HCEC 1CT (cell line): ENCODE measurements at regions not wholly inside any gene's neighbourhood (a gene's known extent, or its start where the extent isn't known, plus 50 kb on each side); places are given as distances from the start of the nearest gene placed in this dataset.

ENCODE experiments used
- DNase-seq: peaks from one replicate; pipeline ENCODE4 v3.0.0-alpha.2; 2017

DNA sequence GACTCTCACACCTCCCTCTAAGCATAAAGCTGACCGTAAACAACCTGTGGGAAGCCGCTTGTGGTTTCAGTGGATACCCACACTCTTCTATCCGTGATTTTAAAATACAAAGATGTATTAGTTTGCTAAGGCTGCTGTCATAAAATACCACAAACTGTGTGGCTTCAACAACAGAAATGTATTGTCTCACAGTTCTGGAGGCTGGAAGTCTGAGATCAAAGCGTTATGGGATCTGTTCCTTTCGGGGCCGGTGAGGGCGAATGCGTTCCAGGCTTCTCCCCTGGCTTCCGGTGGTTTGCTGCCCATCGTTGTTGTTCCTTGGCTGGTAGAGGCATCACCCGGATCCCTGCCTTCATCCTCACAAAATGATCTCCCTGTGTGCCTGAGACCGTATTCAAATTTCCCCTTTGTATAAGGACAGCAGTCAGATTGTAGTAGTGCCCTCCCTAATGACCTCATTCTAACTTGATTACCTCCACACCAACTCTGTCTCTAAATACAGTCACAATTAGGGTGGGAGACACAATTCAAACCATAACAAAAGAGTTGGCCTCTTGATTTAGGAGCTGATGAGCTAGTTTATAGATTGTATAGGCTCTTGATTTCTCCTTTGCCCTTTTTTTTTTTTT is 210.6 kb upstream of the SOX4 start:
- no peak for DNase-seq

DNA sequence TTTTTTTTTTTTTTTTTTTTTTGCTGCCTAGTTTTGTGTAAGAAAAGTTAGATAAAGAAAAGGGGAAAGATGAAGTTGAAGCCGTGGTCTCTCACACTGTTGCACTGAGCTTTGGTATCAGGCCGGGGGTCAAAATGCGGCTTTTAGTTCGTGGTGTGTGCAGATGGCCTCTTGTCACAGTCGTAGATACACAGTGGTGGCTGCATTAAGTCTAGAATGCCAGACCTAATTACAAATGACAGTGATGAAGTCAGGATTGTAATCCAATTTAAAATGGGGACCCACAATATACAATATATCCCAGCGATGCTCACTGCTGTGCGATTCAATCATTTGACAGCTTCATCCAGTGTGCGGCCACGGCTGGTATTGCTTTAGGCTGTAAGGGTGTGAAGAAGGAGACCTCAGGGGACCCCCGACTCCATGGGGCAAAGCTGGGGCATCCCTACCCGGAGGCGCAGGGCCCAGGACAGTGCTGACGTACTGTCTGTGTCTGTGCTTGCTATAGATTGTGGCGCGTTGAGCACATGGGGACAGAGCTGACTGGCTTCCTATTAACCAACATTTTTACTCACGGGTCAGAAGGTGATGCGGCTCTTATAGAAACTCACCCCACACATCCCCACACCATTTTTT is 210.0 kb upstream of the SOX4 start:
- DNase-seq = no peak

DNA sequence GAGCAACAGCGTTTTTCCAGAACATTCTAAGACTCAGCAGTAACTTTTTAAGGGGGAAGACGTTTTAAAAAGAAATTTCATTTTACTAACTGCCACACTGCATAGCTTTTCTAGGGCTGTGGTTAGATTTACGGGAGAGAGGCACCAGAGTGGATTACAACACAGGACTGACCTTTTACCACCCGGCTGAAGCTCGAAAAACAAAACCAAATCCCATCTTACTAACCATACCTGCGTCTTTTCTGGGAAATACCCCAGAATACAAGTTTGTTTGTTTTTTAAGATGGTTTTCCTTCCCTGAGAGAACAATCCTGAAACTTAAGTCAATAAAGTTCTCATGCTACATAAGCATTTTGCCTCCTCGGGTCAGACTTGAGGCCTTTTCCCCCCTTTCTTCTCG is 209.3 kb upstream of the SOX4 start:
- no peak for DNase-seq

DNA sequence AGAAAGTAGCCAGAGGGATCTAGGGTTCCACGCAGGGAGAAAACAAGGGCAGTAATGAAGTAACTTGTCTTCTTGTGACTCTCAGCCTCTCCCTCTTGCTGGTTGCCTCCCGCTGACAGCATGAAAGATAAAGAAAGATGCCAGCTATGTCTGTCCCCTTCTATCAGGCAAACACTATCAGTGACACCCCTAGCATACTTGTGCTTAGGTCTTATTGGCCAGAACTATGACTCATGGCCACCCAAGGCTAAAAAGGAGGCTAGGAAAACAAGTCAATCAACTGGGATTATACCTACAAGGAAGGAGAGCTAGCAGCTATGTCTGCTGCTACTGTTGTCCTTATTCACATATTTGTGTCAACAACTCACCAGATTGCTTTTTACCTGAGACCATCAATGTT is 206.8 kb upstream of the SOX4 start:
- DNase-seq = no peak

DNA sequence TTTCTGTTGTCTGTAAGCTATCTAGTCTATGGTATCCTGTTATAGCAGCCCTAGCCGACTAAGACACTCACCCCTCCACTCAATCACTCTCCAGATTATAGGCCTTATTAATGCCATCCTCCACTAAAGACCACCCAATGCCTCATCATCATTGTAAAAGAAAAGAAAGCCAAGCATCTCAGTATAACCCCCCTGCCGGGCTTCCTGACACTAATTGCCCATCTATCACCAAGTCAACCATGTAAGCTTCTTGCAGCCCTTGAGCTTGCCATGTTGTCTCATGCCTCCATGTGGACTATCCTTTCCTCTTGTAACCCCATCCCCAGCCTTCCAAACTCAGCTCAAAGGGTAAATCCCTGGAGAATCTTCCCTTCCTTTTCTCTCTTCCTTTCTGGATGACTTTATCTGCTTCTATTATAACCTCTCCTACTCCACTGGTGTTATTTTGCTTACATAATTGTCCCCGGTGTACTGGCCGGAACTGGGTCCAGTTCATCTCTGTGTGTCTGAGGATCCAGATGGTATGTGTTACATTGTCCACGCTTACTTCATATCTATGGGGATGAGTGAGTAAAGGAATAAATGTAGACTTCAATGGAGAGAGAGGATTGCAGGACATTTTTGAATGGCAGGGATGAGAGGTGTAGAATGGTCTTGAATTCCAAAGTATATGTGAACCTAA is 202.9 kb upstream of the SOX4 start:
- DNase-seq = no peak

DNA sequence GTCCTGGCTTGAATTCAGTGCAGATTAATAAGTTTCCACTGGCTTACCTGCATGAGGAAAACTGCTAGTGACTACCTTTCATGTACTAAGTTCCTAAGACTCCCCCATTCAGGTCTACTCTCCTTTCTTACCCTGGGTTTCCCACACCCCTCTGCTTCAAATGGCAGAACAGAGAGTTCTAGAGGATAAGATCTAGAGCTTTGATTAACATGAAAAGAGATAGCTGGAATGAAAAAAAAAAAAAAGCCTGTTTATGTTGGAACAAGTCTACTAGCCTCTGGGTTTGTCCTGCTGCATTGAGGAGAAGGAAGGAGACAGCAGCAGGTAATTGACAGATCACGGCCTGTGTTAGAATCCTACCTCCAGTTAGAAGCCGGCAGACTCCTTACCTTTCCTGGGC is 201.4 kb upstream of the SOX4 start:
- no peak for DNase-seq

DNA sequence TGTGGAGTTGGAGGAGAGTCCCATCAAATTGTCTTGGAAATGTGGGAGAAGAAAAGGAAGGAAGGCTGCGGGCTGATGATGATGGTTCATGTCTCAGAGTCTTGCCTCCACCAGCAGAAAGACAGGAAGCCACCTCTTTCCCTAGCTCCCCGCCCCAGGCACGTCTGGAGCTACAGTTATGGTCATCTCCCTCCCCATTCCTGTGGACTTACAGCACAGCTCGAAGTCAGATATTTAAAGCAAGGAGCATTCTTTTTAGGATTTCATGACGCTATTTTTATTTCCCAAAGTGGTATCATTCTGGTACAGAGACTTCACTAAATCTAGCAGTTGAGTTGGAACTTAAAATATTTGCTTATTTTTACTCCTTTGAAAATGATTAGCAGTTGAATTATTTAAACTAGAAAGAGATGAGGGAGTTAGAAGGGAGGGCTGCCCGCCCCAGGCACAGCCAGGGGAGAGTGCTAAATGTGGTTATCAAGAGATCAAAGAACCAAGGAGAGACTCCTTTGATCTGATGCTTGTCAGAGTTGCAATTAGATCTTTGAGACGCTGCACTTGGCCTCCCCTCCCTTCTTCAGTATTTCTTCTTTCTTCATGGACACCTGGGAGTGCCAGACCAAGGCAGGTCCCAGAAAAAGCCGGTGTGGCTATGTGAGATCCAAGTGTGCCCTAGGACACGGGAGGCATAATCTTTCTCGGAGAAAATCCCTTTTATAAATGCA is 199.9 kb upstream of the SOX4 start:
- no peak for DNase-seq

DNA sequence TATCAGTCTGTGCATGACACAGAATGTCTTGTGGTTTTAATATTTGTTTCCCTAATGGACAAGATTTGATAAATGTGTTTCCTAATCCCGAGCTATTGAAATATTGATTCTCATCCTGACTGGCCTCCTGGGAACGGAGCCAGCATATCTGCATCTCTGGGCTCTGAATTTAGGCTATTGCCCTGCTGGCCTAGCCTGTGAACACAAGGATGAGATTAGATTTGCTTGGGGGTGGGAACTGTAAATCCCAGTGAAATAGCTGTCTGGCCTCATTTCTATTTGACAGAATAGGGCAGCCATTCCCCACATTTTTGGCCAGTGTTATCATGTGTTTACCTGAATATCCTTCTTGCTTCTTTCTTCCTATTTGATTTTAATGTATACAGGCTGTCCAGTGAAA is 198.4 kb upstream of the SOX4 start:
- DNase-seq = no peak

DNA sequence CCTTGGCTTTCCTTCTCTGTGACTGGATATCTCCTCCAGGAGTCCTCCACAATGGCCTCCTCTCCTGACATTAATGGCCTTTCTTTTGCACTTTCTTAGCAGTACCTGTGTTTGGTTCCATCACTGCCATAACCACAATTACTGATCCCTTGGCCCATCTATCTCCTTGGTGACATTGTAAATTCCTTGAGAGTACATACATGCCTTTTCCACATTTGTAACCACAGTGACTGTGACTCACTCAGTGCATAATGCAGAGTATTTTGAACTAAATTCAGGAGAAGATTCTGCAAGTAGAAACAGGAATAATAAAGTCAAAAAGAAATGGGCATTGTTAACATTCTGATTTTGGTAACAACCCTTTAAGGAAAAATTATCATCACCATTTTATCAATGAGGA is 197.2 kb upstream of the SOX4 start:
- DNase-seq = peak; percentile 61

DNA sequence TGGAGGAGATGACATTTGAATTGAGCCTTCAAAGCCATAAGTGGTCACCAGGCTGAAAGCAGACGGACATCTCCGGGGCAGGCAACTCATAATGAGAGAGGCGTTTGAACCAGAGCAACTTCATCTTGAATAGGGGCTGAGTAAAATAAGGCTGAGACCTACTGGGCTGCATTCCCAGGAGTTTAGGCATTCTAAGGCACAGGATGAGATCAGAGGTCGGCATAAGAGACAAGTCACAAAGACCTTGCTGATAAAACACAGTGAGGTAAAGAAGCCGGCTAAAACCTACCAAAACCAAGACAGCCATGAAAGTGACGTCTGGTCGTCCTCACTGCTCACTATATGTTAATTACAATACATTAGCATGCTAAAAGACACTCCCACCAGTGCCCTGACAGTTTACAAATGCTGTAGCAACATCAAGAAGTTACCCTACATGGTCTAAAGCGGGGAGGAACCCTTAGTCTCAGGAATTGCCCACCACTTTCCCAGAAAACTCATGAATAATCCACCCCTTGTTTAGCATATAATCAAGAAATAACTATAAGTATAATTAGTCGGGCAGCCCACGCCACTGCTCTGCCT is 194.7 kb upstream of the SOX4 start:
- DNase-seq = no peak

DNA sequence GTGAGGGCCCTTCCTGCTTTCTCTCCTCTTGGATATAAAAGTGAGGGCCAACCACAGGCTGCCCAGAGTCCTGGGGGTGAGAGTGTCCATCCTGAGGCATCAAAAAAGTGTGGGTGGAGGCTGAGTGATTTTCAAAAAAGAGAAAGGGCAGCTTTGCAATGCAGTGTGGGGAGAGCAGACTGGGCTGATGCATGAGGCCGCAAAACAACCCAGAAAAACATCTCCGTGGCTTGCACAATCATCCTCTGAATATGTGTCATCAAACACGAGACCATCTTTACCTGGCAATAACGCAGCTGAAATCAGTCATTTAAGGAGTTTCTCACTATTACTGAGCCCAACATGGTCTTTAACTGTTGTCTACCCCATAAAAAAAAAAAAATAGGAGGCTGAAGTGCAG is 191.2 kb upstream of the SOX4 start:
- peak; percentile 70 for DNase-seq

DNA sequence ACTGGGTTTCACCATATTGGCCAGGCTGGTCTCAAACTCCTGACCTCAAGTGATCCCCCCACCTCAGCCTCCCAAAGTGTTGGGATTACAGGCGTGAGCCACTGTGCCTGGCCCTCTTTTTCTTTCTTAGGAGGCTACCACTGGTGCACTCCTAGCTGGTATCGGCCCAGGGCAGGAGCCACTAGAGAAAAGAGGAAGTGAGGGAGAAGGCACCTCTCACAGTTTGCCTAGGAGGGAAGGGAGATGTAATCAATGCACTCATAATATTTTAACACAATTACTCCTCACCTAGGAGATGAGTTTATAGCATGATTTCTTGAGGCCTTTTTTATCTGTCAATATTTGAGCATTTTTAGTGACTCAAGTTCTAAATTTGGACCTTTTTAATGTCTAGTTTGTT is 189.0 kb upstream of the SOX4 start:
- no peak for DNase-seq

DNA sequence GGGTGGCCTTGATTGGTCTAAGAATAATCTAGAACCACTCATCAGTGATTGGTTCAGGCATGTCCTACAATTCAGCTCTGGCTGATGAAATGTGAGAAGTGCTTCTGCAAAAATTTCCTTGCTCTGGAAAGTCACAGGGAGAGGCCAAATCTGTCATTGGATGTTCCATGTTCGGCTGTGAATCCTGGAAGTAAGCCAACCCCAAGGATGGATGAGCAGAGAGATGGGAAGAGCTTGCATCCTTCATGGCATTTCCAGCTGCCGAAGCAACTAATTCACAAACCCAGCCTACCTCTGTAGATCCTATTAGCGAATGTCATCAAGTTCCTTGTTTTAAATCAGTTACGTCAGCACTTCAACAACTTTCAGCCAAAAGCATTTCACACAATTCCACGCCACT is 187.2 kb upstream of the SOX4 start:
- DNase-seq = no peak

DNA sequence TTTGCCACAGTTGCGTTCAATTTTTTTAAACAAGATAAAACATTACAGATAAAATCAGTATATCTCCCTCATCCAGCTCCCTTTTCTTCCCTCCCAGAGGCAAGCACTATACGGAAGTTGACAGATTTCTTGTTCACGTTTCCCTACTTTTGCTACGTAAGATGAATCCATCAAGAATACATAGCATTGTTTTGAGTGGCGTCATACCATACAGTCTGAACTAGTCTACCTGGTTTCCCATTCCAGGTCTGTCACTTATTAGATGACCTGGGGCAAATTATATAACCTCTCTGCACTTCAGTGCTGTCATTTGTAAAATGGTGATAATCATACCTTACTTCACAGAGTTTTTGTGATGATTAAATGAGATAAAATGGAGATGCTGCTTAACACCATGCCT is 184.3 kb upstream of the SOX4 start:
- no peak for DNase-seq

DNA sequence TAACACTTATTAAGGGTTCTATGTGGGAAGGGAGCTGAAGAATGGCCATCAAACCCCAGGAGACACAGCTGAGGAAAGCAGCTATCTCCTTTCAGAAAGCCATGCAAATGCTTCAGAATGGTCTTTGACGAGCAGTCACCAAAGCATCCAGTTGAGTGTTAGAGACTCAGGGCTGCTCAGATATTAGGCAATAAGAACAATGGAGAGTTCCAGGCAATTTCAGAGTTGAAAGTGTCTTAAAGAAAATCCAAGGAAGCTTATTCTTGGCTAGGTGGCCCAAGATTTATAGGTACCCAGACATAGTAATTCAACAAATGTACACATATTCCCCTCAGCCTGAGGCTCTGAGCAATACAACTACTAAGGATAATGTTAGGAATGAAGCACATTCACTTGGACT is 180.1 kb upstream of the SOX4 start:
- DNase-seq = no peak

DNA sequence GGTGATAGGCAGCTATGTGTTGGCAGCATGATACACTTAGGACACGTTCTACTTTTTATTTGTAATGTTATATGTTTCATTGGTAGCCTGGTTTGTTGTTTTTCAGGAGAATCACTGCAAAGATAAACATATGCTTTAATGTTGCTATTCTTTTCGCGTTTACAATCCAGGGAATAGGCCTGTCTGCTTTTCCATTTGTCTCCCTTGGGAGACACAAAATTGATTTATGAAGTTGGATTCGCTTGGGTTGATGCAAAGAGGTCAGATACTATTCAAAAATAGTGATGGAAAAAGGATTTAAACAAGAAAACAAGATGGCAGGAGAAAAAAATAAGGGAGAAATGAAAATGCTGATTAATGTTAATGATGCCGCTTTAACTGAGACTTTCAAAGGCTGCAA is 179.5 kb upstream of the SOX4 start:
- DNase-seq = no peak

DNA sequence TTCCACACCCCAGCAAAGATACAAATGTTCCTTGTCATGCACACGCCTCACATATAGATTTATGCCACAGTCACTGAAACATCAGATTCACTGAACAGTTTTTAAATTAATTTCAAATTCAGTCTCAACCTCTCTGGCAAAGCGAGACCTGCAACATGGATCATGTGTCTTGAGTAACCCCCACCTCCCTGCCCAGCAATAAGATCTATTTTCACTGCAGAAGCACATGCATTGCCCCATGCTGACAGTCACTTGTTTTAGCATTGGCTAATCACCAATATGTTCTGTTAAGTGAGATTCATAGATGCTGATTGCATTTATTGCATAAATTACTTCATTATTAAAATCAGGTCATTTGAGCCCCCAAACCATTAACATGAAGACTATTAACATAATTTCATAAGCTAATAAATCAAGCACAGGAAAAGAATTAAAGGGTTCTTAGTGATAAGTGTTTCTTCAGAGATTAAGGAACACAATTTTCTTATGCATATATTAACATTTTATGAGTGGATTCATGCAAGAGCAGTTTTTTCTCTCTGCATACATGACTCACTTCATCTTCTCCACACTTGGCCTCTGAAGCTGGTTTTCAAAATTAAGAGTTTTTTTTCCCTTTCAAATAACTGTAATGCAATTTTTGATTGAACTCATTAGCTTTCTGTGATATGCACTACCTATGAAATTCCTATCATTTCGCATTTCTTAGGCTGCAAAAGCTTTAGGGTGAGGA is 173.2 kb upstream of the SOX4 start:
- no peak for DNase-seq

DNA sequence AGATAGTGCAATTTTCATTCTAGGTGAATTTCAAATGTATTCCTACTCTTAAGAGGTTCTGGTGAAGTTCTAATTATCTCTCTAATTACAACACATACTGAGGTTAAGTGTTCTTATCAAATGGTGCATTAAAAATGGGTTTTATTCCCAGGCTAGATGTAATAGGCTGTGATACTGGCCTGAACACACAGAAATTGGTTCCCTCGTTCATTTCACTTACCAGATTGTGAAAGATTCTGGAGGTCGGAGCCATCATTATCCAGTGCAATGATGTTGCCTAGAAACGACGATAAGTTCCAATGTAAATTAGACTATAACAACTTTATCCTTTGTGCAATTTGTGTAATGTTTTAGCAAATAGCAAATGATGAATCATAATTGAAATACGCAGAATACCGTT is 172.6 kb upstream of the SOX4 start:
- no peak for DNase-seq

DNA sequence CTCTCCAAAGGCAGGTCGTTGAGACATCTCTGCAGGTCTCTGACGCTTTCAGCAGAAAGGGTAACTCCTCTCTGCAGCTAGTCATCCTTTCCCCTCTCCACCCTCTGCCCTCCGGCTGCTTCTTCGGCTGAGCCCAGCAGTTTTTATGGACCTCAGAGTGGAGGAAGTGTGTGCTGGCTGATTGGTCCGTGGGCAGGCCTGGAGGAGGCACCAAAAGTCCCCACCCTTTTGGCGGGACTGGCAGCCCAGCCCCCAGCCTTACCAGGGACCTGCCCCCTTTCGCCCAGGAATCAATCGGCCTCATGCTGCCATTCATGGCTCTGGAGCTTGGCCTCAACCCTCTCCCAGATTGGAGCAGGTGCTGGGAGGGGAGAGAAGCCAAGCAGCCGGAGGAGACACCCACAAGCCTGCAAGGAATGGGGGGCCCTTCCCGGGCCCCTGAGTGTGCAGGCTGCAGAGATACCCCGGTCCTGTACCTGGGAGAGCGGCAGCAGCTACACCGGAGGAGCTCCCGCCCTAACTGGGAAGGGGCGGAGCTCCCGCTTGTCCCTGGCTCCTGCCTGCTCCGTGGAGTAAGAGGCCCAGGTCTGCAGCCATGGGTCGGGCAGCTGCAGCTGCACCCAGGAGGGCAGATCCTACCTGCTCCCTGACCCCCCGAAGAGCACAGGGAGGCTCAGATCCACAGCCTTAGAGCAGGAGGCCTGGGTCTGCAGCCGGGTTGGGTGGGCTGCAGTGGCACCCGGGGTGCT is 170.3 kb upstream of the SOX4 start:
- no peak for DNase-seq

DNA sequence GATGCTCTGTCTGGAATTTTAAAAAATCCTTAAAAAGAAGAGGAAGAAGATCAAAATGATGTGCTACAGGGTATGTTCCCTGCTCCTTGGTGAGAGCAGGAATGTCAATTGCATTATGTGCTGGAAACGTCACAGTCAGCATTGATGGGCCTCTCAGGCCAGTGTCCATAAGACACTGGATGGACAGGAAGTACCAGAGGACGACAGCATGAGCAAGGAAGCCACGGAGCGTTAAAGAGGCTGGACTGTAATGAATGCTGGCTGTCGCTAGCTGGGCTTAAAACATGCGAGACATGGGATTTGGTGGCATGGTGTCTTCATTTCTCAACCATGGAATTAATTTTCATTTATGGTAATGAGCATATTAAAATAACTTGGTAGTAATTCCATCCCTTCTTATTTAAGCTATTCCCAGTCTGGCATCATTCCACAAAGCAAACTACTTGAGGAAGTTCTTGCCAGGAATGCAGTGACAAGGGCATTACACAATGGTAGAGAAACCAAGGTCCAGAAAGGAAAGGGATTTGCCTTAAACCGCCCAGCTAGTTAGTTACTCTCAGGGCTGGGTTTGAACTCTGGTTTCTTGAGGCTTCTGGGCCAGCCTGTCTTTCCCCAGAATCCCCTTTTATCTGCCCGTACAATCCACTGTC is 166.6 kb upstream of the SOX4 start:
- DNase-seq = peak; percentile 14

DNA sequence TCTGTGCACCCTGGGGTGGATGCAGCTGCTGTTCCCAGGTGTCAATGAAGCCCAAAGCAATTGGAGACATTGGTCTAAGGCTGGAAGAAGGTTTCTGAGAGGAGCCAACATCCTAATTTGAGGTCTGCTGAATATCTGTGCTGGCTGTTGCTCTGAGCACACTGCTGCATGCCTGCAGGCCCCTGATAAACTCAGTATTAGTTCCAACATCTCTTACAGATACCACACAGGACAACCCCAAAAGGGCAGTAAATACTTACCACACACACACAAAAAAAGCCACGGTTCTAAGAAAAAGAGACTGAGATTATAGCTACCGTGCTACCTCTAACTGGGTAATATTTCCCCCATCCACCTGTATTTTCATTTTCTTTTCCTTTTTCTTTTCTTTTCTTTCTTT is 164.3 kb upstream of the SOX4 start:
- DNase-seq = no peak

DNA sequence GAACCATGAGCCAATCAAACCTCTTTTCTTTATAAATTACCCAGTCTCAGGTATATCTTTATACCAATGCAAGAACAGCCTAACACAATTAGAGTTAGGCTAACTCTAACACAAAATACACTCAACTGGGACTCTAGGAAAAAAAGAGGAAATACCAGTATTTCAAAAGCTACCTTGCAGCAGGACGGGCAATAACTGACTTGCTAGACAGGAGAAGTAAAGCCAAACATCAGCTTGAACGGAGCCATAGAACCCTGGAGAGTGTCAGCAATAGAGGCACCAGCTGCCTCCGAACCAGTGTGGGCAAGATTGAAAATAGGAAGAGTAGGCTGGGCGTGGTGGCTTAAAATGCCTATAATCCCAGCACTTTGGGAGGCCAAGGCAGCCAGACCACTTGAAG is 162.0 kb upstream of the SOX4 start:
- DNase-seq = no peak
